HG02798 (cell line): ENCODE measurements at regions not wholly inside any gene's neighbourhood (a gene's known extent, or its start where the extent isn't known, plus 50 kb on each side); places are given as distances from the start of the nearest gene placed in this dataset.

ENCODE experiments used
- ATAC-seq: cut with Tn5 transposase; IDR thresholded peaks from one replicate; pipeline ENCODE4 v1.9.1; 2021; ENCODE audit warnings: mild to moderate bottlenecking; ENCODE audit not compliant: unreplicated experiment, poor library complexity

GRCh38 chr10:62453274-62453673 lies 79.1 kb downstream of the ZNF365 start:
- no peak for ATAC-seq

- ATAC-seq, result no peak
Observed at GRCh38 chr10:62454687-62455397, 80.7 kb downstream of the ZNF365 start.

GRCh38 chr10:62456611-62457101 lies 82.5 kb downstream of the ZNF365 start:
- peak; percentile 98 for ATAC-seq

- ATAC-seq, result no peak
Observed at GRCh38 chr10:62457196-62457595, 83.0 kb downstream of the ZNF365 start.

- peak; percentile 26 for ATAC-seq
Observed at GRCh38 chr10:62457598-62457997, 83.4 kb downstream of the ZNF365 start.

GRCh38 chr10:62459072-62459471 lies 84.9 kb downstream of the ZNF365 start:
- ATAC-seq, result no peak

- ATAC-seq, result no peak
Observed at GRCh38 chr10:62459500-62459899, 85.3 kb downstream of the ZNF365 start.

- peak; percentile 32 for ATAC-seq
Observed at GRCh38 chr10:62460393-62460792, 86.2 kb downstream of the ZNF365 start.

- ATAC-seq, result no peak
Observed at GRCh38 chr10:62461120-62461519, 87.0 kb downstream of the ZNF365 start.

GRCh38 chr10:62462461-62462860 lies 88.3 kb downstream of the ZNF365 start:
- ATAC-seq, result no peak

GRCh38 chr10:62463364-62463763 lies 89.2 kb downstream of the ZNF365 start:
- ATAC-seq, result no peak

GRCh38 chr10:62464308-62464707 lies 90.1 kb downstream of the ZNF365 start:
- no peak for ATAC-seq

- no peak for ATAC-seq
Observed at GRCh38 chr10:62466590-62466989, 92.4 kb downstream of the ZNF365 start.

- no peak for ATAC-seq
Observed at GRCh38 chr10:62467527-62467926, 93.4 kb downstream of the ZNF365 start.

GRCh38 chr10:62471711-62472110 lies 97.5 kb downstream of the ZNF365 start:
- no peak for ATAC-seq

GRCh38 chr10:62473241-62473640 lies 99.1 kb downstream of the ZNF365 start:
- no peak for ATAC-seq

GRCh38 chr10:62475551-62475950 lies 101.4 kb downstream of the ZNF365 start:
- ATAC-seq, result no peak

GRCh38 chr10:62479523-62479922 lies 105.4 kb downstream of the ZNF365 start:
- no peak for ATAC-seq

GRCh38 chr10:62480196-62480595 lies 106.0 kb downstream of the ZNF365 start:
- ATAC-seq, result no peak

GRCh38 chr10:62482581-62482980 lies 108.4 kb downstream of the ZNF365 start:
- ATAC-seq, result no peak

GRCh38 chr10:62491597-62491996 lies 117.4 kb downstream of the ZNF365 start:
- no peak for ATAC-seq
